PFSK-1 (cell line): ENCODE measurements at regions not wholly inside any gene's neighbourhood (a gene's known extent, or its start where the extent isn't known, plus 50 kb on each side); places are given as distances from the start of the nearest gene placed in this dataset.

ENCODE experiments used
- FOXP2 ChIP-seq: optimal IDR thresholded peaks from 2 replicates; pipeline ENCODE3; 2011; ENCODE audit warnings: borderline replicate concordance, control low read depth, inconsistent platforms; ENCODE audit not compliant: insufficient read depth; ENCODE audit errors: extremely low read length, extremely low read depth
- POLR2AphosphoS5 ChIP-seq: IDR thresholded peaks from 2 replicates; pipeline ENCODE4 v1.6.1; 2012; ENCODE audit warnings: low read depth, mild to moderate bottlenecking, control low read depth, low read length, moderate library complexity
- SIN3A ChIP-seq: IDR thresholded peaks from 2 replicates; pipeline ENCODE4 v1.6.1; 2012; ENCODE audit warnings: mild to moderate bottlenecking, low read length, moderate library complexity, borderline replicate concordance; ENCODE audit not compliant: insufficient read depth
- TAF1 ChIP-seq: IDR thresholded peaks from 2 replicates; pipeline ENCODE4 v1.6.1; 2012; ENCODE audit warnings: low read length, control low read depth, borderline replicate concordance; ENCODE audit not compliant: insufficient read depth
- TF ChIP-seq, protein P1 (sequence below), 2 experiments: IDR thresholded peaks; 2 replicates each; pipeline versions ENCODE4 v1.6.1 to v1.8.0; 2011 to 2012; ENCODE audit warnings: low read depth in 2 of 2, low read length in 2 of 2, control low read depth in 1 of 2, inconsistent platforms in 1 of 2, mild to moderate bottlenecking in 1 of 2, moderate library complexity in 1 of 2; ENCODE audit not compliant: insufficient read depth in 1 of 2

DNA sequence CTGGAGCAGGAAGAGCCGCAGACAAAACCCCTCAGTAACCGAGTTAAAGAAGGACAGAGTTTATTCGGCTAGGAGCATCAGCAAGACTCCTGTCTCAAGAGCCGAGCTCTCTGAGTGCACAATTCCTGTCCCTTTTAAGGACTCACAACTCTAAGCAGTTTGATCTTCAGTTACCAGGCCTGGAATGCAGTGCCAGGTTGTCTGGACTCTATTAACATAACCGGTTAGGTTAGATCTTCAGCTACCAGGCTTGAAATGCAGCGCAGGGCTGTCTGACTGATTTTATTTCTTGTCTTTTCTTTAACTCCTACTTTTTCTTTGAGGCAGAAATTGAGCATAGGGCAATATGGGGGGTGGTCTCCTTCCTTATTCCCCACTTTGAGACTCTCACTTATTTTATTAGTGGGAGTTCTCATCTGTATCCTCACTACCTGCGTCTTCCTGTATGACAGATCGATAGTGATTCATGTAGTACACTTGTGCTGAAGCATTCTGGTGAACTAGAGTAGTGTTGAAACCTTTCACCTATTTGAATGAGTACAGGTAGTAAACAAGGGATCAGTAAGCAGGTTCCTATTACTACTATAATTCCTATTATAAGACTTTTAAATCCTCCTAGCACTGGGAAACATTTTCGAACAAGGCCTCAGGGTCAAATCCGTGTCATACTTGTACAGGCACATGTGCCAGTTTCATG is 325.0 kb downstream of the CGGBP1 start:
- TF ChIP-seq SIN3A (no peak), TAF1 (no peak), FOXP2 (no peak), POLR2AphosphoS5 (no peak)
- TF ChIP-seq, protein P1, sequence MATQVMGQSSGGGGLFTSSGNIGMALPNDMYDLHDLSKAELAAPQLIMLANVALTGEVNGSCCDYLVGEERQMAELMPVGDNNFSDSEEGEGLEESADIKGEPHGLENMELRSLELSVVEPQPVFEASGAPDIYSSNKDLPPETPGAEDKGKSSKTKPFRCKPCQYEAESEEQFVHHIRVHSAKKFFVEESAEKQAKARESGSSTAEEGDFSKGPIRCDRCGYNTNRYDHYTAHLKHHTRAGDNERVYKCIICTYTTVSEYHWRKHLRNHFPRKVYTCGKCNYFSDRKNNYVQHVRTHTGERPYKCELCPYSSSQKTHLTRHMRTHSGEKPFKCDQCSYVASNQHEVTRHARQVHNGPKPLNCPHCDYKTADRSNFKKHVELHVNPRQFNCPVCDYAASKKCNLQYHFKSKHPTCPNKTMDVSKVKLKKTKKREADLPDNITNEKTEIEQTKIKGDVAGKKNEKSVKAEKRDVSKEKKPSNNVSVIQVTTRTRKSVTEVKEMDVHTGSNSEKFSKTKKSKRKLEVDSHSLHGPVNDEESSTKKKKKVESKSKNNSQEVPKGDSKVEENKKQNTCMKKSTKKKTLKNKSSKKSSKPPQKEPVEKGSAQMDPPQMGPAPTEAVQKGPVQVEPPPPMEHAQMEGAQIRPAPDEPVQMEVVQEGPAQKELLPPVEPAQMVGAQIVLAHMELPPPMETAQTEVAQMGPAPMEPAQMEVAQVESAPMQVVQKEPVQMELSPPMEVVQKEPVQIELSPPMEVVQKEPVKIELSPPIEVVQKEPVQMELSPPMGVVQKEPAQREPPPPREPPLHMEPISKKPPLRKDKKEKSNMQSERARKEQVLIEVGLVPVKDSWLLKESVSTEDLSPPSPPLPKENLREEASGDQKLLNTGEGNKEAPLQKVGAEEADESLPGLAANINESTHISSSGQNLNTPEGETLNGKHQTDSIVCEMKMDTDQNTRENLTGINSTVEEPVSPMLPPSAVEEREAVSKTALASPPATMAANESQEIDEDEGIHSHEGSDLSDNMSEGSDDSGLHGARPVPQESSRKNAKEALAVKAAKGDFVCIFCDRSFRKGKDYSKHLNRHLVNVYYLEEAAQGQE (IDR thresholded peaks at IDR 0.05; ENCODE audit: insufficient read depth in 1 of 2, low read depth in 2 of 2, low read length in 2 of 2): no peak

DNA sequence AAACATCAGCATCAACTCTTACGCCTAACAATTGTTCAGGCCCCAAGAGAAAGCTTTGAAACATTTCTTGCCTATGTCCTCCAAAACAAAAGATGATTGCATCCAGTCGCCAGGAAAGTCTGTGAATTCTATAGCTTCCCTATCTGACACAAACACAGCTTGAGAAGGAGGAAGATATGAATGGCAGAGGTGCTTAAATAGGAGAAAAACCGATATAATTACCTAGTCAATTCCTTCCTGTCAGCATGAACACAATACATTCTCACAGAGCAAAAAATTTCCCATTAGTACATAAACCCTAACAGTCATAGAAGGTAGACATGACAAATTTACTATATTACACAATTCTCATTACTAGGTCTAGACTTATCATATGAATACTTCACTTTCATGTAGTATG is 326.5 kb downstream of the CGGBP1 start:
- TF ChIP-seq POLR2AphosphoS5: no peak
- TF ChIP-seq, protein P1 (IDR thresholded peaks at IDR 0.05; ENCODE audit: insufficient read depth in 1 of 2, low read depth in 2 of 2, low read length in 2 of 2): no peak
- TF ChIP-seq SIN3A: no peak
- no peak for TF ChIP-seq FOXP2
- TF ChIP-seq TAF1: no peak

DNA sequence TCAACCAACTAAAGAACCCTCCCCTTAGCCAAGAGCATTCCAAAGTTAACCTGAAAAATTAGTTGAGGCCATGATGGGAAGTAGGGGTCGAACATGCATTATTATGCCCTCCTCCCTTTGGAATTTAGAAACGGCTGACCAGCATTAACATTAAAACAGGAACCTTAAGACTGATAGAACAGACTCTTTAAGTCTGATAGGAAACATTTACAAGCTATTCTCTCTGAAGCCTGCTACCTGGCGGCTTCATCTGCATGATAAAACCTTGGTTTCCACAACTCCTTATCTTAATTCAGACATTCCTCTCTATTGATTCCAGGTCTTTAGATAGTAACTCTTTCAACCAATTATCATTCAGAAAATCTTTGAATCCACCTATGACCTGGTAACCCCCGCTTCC is 331.0 kb downstream of the CGGBP1 start:
- TF ChIP-seq SIN3A (no peak), FOXP2 (no peak), TAF1 (no peak), POLR2AphosphoS5 (no peak)
- TF ChIP-seq, protein P1 (IDR thresholded peaks at IDR 0.05; ENCODE audit: insufficient read depth in 1 of 2, low read depth in 2 of 2, low read length in 2 of 2): no peak

DNA sequence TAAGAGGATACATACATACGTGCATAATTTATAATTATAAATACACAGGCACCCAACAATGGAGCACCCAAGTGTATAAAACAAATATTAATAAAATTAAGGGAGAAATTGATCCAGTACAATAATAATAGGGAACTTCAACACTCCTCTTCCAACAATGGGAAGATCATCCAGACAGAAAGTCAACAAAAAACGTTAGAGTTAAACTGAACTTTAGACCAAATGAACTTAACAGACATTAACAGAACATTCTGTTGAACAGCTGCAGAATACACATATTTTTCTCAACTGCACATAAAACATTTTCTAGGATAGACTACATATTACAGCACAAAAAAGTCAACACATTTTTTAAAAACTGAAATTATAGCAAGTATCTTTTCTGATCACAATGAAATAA is 339.7 kb downstream of the CGGBP1 start:
- TF ChIP-seq, protein P1 (IDR thresholded peaks at IDR 0.05; ENCODE audit: insufficient read depth in 1 of 2, low read depth in 2 of 2, low read length in 2 of 2): no peak
- TF ChIP-seq POLR2AphosphoS5 (no peak), TAF1 (no peak), SIN3A (no peak), FOXP2 (no peak)

DNA sequence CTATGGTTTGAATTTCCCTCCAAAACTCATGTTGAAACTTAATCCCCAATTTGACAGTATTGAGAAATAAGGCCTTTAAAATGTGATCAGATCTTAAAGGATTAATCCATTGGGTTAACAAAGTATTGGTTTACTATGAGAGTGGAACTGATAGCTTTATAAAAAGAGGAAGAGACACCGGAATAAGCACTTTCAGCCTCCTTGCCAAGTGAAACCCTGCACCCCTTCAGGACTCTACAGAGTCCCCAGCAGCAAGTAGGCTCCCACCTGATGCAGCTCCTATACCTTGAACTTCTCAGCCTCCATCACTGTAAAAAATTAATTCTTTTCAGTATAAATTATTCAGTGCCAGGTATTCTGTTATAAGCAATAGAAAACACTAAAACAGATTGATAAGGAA is 348.3 kb downstream of the CGGBP1 start:
- TF ChIP-seq SIN3A (no peak), POLR2AphosphoS5 (no peak), FOXP2 (no peak), TAF1 (no peak)
- TF ChIP-seq, protein P1 (IDR thresholded peaks at IDR 0.05; ENCODE audit: insufficient read depth in 1 of 2, low read depth in 2 of 2, low read length in 2 of 2): no peak
